Fibroblast of lung (primary cell): ENCODE measurements at regions not wholly inside any gene's neighbourhood (a gene's known extent, or its start where the extent isn't known, plus 50 kb on each side); places are given as distances from the start of the nearest gene placed in this dataset.
"Not testable (repeated sequence)": the region's sequence is repeated elsewhere in the genome, so short reads cannot be mapped to it uniquely, and the experiment has no call there.

ENCODE experiments used
- DNase-seq, 2 donors: peaks; one replicate each; pipeline versions ENCODE4 v3.0.0 to v3.0.0-alpha.2; 2010; ENCODE audit warnings: low read depth in 2 of 2
- H2AFZ ChIP-seq: 2 replicates; pipeline ENCODE4 v1.5.1; 2012; ENCODE audit warnings: low read length, control low read depth, inconsistent platforms
- H3K27ac ChIP-seq: 2 replicates; pipeline ENCODE4 v1.5.1; 2011; ENCODE audit warnings: low read length, control low read depth; ENCODE audit not compliant: insufficient read depth
- H3K27me3 ChIP-seq: 2 replicates; pipeline ENCODE4 v1.5.1; 2011; ENCODE audit warnings: mild to moderate bottlenecking, low read length; ENCODE audit not compliant: control insufficient read depth, insufficient read depth
- H3K36me3 ChIP-seq: 2 replicates; pipeline ENCODE4 v1.5.1; 2011; ENCODE audit warnings: low read length; ENCODE audit not compliant: control insufficient read depth, insufficient read depth
- H3K4me1 ChIP-seq: 2 replicates; pipeline ENCODE4 v1.5.1; 2011; ENCODE audit warnings: low read length; ENCODE audit not compliant: control insufficient read depth, insufficient read depth; ENCODE audit errors: extremely low read depth
- H3K4me2 ChIP-seq: 2 replicates; pipeline ENCODE4 v1.5.1; 2011; ENCODE audit warnings: low read length, control low read depth; ENCODE audit not compliant: insufficient read depth; ENCODE audit errors: extremely low read depth
- H3K4me3 ChIP-seq, 4 experiments: fragments of 200-600 bp in 1 of 4; sonication (generic) in 1 of 4; replicated peaks in 1 of 4; 2 replicates each; pipeline ENCODE4 v1.5.1; 2011 to 2016; ENCODE audit warnings: low read length in 4 of 4, low read depth in 3 of 4, mild to moderate bottlenecking in 3 of 4, control low read depth in 2 of 4, inconsistent platforms in 1 of 4, mixed read lengths in 1 of 4; ENCODE audit not compliant: insufficient read depth in 1 of 4; ENCODE audit errors: control extremely low read depth in 1 of 4
- H3K79me2 ChIP-seq: 2 replicates; pipeline ENCODE4 v1.5.1; 2012; ENCODE audit warnings: mild to moderate bottlenecking, low read length, inconsistent platforms; ENCODE audit not compliant: control insufficient read depth, insufficient read depth
- H3K9ac ChIP-seq: 2 replicates; pipeline ENCODE4 v1.5.1; 2011; ENCODE audit warnings: mild to moderate bottlenecking, low read length, control low read depth; ENCODE audit not compliant: insufficient read depth
- H3K9me3 ChIP-seq: 2 replicates; pipeline ENCODE4 v1.5.1; 2012; ENCODE audit warnings: low read depth, low read length; ENCODE audit not compliant: control insufficient read depth, insufficient read depth
- H4K20me1 ChIP-seq: 2 replicates; pipeline ENCODE4 v1.5.1; 2011; ENCODE audit warnings: low read length; ENCODE audit not compliant: control insufficient read depth, insufficient read depth; ENCODE audit errors: extremely low read depth
- EZH2 ChIP-seq: IDR thresholded peaks from 2 replicates; pipeline ENCODE4 v1.5.1; 2012; ENCODE audit warnings: low read length, control low read depth, mild to moderate bottlenecking; ENCODE audit errors: missing control alignments
- TF ChIP-seq, protein P1 (sequence below), 2 donors: IDR thresholded peaks in 1 of 2; conservative IDR thresholded peaks in 1 of 2; 1 replicate in 1 of 2; 2 replicates in 1 of 2; pipeline ENCODE4 v1.5.1; 2011 to 2012; ENCODE audit warnings: low read length in 2 of 2, control low read depth in 1 of 2, inconsistent platforms in 1 of 2, low read depth in 1 of 2, mild to moderate bottlenecking in 1 of 2

DNA sequence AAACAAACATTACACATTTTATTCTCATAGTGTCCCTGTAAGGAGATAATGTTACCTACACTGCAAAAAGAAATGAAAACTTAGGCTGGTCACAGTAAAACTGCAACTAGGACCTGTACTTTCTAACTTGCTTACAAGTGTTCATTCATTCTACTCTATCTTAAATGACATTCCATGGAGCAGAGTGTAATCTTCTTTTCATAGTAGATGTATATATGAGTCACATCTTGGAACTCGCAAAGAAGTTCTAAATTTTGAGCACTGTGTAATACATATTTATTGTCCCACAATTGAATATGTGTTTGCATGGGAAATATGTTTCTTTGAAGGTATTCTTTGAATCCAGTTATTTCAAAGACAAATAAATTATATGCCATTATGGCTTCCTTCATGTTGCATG, 1258.5 kb upstream of the ADGRL2 start:
- H3K4me2 ChIP-seq: no peak overlapping the region
- H3K27me3 ChIP-seq: no peaks in the 10 kb centered on the region
- peak; percentile 64 to 79 for DNase-seq
- H2AFZ ChIP-seq: no peak overlapping the region
- TF ChIP-seq, protein P1, sequence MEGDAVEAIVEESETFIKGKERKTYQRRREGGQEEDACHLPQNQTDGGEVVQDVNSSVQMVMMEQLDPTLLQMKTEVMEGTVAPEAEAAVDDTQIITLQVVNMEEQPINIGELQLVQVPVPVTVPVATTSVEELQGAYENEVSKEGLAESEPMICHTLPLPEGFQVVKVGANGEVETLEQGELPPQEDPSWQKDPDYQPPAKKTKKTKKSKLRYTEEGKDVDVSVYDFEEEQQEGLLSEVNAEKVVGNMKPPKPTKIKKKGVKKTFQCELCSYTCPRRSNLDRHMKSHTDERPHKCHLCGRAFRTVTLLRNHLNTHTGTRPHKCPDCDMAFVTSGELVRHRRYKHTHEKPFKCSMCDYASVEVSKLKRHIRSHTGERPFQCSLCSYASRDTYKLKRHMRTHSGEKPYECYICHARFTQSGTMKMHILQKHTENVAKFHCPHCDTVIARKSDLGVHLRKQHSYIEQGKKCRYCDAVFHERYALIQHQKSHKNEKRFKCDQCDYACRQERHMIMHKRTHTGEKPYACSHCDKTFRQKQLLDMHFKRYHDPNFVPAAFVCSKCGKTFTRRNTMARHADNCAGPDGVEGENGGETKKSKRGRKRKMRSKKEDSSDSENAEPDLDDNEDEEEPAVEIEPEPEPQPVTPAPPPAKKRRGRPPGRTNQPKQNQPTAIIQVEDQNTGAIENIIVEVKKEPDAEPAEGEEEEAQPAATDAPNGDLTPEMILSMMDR (conservative IDR thresholded peaks at IDR 0.05 in 1 of 2, IDR thresholded peaks at IDR 0.05 in 1 of 2; ENCODE audit: low read depth in 1 of 2, low read length in 2 of 2): no peak
- no peak for TF ChIP-seq EZH2
- no peak overlapping the region for H3K27ac ChIP-seq
- no peaks in the 10 kb centered on the region for H4K20me1 ChIP-seq
- H3K4me1 ChIP-seq: no peaks in the 10 kb centered on the region
- H3K9ac ChIP-seq: no peak overlapping the region
- no peaks in the 10 kb centered on the region for H3K9me3 ChIP-seq
- H3K36me3 ChIP-seq: no peaks in the 10 kb centered on the region
- no peak overlapping the region for H3K4me3 ChIP-seq
- no peaks in the 10 kb centered on the region for H3K79me2 ChIP-seq

DNA sequence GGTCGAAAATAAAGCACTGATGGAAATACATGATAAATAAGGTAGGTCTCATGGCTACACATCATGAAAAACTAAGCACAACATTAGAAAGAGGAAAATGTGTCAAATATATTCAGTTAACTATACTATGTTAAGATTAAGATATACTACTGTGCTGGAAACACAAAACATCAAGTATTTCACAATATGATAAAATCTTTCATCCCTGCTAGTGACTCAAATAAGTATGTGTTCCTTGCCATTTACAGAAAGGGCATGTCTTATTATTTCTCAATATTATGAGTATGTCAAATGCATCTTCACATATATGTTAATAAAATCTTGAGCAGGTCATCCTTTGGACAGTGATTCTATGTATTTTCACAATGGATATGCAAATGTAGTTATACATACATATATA, 1260.1 kb upstream of the ADGRL2 start:
- Histone ChIP-seq H3K79me2 (no peaks in the 10 kb centered on the region), H3K27ac (no peak overlapping the region), H4K20me1 (no peaks in the 10 kb centered on the region), H3K4me2 (no peak overlapping the region), H3K27me3 (no peaks in the 10 kb centered on the region), H3K4me3 (no peak overlapping the region), H3K4me1 (no peaks in the 10 kb centered on the region), H3K36me3 (no peaks in the 10 kb centered on the region), H3K9me3 (no peaks in the 10 kb centered on the region), H3K9ac (no peak overlapping the region), H2AFZ (no peak overlapping the region)
- peak in 1 of 2 donors; percentile 39 for DNase-seq
- no peak for TF ChIP-seq EZH2
- TF ChIP-seq, protein P1 (conservative IDR thresholded peaks at IDR 0.05 in 1 of 2, IDR thresholded peaks at IDR 0.05 in 1 of 2; ENCODE audit: low read depth in 1 of 2, low read length in 2 of 2): no peak

DNA sequence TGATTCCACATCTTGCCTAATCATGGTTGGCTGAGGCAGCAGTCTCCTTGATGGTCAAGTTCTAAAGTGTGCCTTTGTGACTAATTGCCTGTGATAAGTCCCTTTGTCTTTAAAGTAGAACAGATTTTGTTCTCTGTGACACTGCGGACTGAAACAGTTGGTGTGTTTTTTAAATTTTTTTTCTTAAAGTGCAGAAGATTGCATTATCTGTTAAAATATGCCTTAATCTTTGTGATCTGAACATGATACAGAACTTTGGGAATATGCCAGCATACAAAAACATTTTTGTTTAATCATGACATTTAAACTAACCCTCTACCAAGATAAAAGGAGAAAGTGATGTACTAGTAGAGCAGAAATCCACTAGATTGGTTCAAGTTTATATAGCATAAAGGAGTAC, 1260.6 kb upstream of the ADGRL2 start:
- Histone ChIP-seq H3K4me2 (no peak overlapping the region), H2AFZ (no peak overlapping the region), H3K36me3 (no peaks in the 10 kb centered on the region), H4K20me1 (no peaks in the 10 kb centered on the region), H3K4me3 (no peak overlapping the region), H3K9ac (no peak overlapping the region), H3K27me3 (no peaks in the 10 kb centered on the region), H3K9me3 (no peaks in the 10 kb centered on the region), H3K4me1 (no peaks in the 10 kb centered on the region), H3K27ac (no peak overlapping the region), H3K79me2 (no peaks in the 10 kb centered on the region)
- no peak for DNase-seq
- TF ChIP-seq, protein P1 (conservative IDR thresholded peaks at IDR 0.05 in 1 of 2, IDR thresholded peaks at IDR 0.05 in 1 of 2; ENCODE audit: low read depth in 1 of 2, low read length in 2 of 2): no peak
- TF ChIP-seq EZH2: no peak

DNA sequence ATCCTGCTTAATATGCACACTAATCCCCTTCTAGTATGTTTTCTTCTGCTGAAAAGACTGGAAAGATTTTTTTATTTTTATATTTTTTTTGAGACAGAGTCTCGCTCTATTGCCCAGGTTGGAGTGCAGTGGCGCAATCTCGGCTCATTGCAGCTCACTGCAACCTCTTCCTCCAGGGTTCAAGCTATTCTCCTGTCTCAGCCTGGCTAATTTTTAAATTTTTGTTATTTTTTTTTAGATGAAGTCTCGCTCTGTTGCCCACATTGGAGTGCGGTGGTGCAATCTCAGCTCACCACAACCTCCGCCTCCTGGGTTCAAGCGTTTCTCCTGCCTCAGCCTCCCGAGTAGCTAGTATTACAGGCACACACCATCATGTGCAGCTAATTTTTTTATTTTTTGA, 1261.4 kb upstream of the ADGRL2 start:
- not testable (repeated sequence) for H3K27ac ChIP-seq, H3K9ac ChIP-seq, H3K36me3 ChIP-seq, H2AFZ ChIP-seq, H3K79me2 ChIP-seq, H3K4me3 ChIP-seq, H3K4me2 ChIP-seq, H3K27me3 ChIP-seq, H3K4me1 ChIP-seq, DNase-seq, H4K20me1 ChIP-seq, H3K9me3 ChIP-seq
